H1 (cell line): ENCODE measurements at regions not wholly inside any gene's neighbourhood (a gene's known extent, or its start where the extent isn't known, plus 50 kb on each side); places are given as distances from the start of the nearest gene placed in this dataset.

Experiments
- CHD2 ChIP-seq: IDR thresholded peaks from 2 replicates; pipeline ENCODE4 v1.6.1; 2012; ENCODE audit warnings: low read length, improper control_type of control experiment
- CTCF ChIP-seq, 3 experiments: IDR thresholded peaks; 1 replicate in 2 of 3; 2 replicates in 1 of 3; pipeline versions ENCODE4 v1.5.1 to v1.6.1; 2011; ENCODE audit warnings: low read length in 3 of 3, mild to moderate bottlenecking in 3 of 3, inconsistent platforms in 2 of 3, low read depth in 1 of 3, moderate library complexity in 1 of 3; ENCODE audit not compliant: insufficient read depth in 1 of 3; ENCODE audit errors: control extremely low read depth in 1 of 3
- POLR2AphosphoS5 ChIP-seq: IDR thresholded peaks from 2 replicates; pipeline ENCODE4 v1.6.1; 2011; ENCODE audit warnings: low read depth, low read length
- TF ChIP-seq, protein P1 (sequence below): IDR thresholded peaks from 2 replicates; pipeline ENCODE4 v1.6.1; 2012; ENCODE audit warnings: inconsistent platforms

- no peak for TF ChIP-seq POLR2AphosphoS5
- TF ChIP-seq CTCF (IDR thresholded peaks at IDR 0.05; ENCODE audit: control extremely low read depth in 1 of 3, insufficient read depth in 1 of 3, low read depth in 1 of 3, low read length in 3 of 3): no peak
- TF ChIP-seq, protein P1, sequence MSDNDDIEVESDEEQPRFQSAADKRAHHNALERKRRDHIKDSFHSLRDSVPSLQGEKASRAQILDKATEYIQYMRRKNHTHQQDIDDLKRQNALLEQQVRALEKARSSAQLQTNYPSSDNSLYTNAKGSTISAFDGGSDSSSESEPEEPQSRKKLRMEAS: no peak
- no peak for TF ChIP-seq CHD2
These were observed 888.9 kb downstream of the PCDH18 start for GRCh38 chr4:136643416-136643815.
